AG09309 (cell line): ENCODE measurements at regions not wholly inside any gene's neighbourhood (a gene's known extent, or its start where the extent isn't known, plus 50 kb on each side); places are given as distances from the start of the nearest gene placed in this dataset.

ENCODE experiments used
- DNase-seq: peaks from one replicate; pipeline ENCODE4 v3.0.0-alpha.2; 2010; ENCODE audit warnings: low read depth
- H3K4me3 ChIP-seq: 2 replicates; pipeline ENCODE4 v1.5.1; 2011; ENCODE audit warnings: mild to moderate bottlenecking, low read depth, low read length, moderate library complexity; ENCODE audit not compliant: control insufficient read depth
- TF ChIP-seq, protein P1 (sequence below): IDR thresholded peaks from 2 replicates; pipeline ENCODE4 v1.5.1; 2011; ENCODE audit warnings: mild to moderate bottlenecking, low read depth, low read length, inconsistent platforms; ENCODE audit not compliant: insufficient read depth, control insufficient read depth; ENCODE audit errors: missing control alignments

DNA sequence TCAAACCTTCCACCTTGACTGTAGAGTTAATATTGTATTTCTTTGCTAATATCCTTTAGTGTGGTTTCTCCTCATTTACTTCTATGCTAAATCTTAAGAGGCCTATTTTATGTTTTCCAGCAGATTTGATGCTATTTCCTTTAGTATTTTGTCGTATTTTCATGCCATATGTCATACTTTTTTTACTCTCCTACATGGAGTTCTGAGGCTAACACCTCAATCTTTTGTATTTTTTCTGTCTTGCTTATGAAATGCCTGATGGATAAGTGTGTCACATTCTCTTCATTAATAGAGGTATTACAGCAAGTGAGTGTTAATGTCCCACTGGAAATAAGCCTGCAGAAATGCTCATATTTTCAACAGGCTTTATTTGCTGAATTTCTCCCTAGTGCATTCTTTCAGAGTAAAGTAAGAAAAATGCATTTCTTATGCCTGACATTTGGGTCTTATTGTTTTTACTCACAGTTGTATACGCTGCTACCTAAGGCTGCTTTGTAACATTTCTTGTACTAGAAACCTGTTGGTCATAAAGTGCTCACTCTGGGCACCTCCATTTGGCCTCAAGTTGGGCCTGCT is 63.2 kb downstream of the DIPK2A start:
- TF ChIP-seq, protein P1, sequence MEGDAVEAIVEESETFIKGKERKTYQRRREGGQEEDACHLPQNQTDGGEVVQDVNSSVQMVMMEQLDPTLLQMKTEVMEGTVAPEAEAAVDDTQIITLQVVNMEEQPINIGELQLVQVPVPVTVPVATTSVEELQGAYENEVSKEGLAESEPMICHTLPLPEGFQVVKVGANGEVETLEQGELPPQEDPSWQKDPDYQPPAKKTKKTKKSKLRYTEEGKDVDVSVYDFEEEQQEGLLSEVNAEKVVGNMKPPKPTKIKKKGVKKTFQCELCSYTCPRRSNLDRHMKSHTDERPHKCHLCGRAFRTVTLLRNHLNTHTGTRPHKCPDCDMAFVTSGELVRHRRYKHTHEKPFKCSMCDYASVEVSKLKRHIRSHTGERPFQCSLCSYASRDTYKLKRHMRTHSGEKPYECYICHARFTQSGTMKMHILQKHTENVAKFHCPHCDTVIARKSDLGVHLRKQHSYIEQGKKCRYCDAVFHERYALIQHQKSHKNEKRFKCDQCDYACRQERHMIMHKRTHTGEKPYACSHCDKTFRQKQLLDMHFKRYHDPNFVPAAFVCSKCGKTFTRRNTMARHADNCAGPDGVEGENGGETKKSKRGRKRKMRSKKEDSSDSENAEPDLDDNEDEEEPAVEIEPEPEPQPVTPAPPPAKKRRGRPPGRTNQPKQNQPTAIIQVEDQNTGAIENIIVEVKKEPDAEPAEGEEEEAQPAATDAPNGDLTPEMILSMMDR = no peak
- DNase-seq = no peak
- no peak overlapping the region for H3K4me3 ChIP-seq

DNA sequence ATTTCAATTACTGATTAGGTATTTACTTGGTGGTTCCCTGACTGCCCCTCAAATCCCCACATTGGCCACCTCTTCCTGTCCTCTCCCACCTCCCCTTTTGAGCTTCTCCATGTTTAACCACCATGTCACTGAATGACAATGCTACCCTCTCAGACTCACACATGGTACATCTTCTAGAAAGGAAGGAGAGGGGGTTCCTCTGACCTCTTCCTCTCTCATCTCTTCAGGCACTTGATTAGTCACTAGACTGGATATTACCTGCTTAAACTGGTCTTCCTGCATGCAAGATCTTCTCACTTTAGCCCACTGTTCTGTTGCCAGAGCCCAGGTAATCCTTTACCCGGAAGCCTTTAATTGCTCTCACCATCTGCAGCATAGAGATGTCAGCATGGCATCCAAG is 64.9 kb downstream of the DIPK2A start:
- TF ChIP-seq, protein P1 = no peak

DNA sequence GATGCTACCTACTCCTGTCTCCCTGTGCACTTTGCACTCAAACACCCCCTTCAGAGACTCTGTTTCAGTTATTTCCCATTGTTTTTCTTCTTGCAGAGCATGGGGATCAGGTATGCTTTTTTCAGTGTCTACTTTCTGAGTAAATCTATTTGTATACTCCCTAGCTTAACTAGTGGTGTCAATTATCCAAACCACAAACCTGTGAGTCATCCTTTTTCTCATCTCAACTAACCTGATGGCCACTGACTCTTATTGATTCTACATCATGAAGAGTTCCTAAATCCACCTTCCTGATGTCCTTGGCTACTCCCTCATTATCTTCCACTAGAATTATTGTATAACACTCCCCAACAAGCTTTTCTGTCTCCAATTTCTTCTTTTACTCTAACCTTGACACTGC is 68.0 kb downstream of the DIPK2A start:
- no peak for DNase-seq
- TF ChIP-seq, protein P1 = no peak
- H3K4me3 ChIP-seq = no peak overlapping the region

More for the DNA sequence above, 64.9 kb downstream of the DIPK2A start:
- DNase-seq = no peak
- H3K4me3 ChIP-seq = no peak overlapping the region

DNA sequence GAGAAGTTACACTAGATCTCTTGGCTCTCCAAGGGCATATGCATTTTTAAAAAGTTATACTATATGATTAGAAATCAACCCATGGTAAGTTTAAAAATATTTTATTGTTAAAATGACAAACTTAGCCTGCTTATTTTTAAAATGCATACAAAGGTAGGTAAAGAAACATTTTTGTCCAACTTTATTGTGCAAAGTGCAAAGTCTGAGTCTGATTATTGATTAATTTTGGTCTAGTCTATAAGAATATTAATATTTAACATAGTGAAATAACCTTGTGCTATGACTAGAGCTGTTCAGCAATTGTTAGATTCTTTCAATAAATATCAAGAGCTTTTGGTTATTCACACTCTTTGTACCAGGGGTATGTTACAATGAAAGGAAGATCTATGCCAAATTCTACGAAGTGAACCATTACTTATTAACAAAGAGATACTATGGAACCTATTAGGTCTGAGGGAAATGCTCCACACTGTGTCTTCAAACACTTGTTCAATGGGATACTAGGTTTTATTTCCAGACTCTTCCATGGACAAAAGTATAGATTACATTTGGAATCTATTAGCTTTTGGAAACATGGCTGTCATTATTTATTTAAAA is 70.4 kb downstream of the DIPK2A start:
- H3K4me3 ChIP-seq = no peak overlapping the region
- TF ChIP-seq, protein P1 = no peak
- no peak for DNase-seq

DNA sequence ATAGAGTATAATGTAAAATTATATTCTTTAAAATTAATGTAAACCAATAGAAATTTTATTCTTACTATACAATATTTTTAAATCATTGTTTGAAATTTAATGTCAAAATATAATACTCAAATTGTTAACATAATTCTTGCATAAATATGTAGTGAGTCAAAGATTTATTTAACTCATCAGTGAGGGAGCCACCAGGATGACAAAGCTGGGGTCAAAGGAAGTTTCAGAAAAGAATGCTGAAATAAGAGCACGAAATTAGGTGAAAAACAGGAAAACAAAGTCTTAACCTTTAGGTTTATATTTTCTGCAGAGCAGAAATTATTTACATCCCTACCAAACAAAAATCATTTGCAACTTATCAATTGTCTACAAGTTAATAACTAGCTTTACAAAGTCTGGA is 74.1 kb downstream of the DIPK2A start:
- H3K4me3 ChIP-seq = no peak overlapping the region
- TF ChIP-seq, protein P1 = no peak
- no peak for DNase-seq

DNA sequence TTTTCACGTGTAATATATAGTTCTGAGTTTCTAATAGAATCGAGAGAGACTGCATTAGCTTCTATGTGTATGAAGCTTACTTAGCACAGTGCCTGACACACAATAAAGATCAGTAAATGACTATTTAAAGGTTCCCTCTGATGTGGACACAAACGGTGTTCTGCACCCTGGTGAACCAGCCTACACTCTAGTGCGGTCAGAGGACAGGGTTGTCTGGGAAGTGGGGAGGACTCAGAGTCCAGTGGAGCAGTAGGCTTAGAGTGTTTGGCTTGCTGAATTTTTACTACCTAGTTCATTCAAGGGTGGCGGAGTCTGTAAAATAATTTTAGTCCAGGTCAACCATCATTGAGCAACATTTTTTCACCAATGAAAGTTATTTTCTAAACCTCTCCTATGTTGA is 77.8 kb downstream of the DIPK2A start:
- TF ChIP-seq, protein P1 = no peak
- DNase-seq = no peak

More for the DNA sequence above, 77.8 kb downstream of the DIPK2A start:
- H3K4me3 ChIP-seq = no peak overlapping the region
